Upper lobe of left lung (tissue), 4 donors: ENCODE measurements at regions not wholly inside any gene's neighbourhood (a gene's known extent, or its start where the extent isn't known, plus 50 kb on each side); places are given as distances from the start of the nearest gene placed in this dataset.

Experiments
- CTCF ChIP-seq, 6 experiments: fragments of 450-650 bp in 4 of 6; fragments of 200-600 bp in 2 of 6; sonication (generic) in 2 of 6; IDR thresholded peaks; one replicate each; pipeline ENCODE4 v1.5.1; 2016 to 2019; ENCODE audit warnings: antibody characterized with exemption in 6 of 6
- POLR2AphosphoS5 ChIP-seq, 2 donors: sonication (generic); formaldehyde crosslinking; IDR thresholded peaks; one replicate each; pipeline ENCODE4 v1.5.1; 2017; ENCODE audit warnings: antibody characterized with exemption in 2 of 2

GRCh38 chr2:45127891-45128290, 118.6 kb upstream of the SIX2 start:
- TF ChIP-seq POLR2AphosphoS5 (IDR thresholded peaks at IDR 0.05) (no peak), CTCF (IDR thresholded peaks at IDR 0.05) (no peak)
